Posterior cingulate gyrus (tissue), 11 donors: ENCODE measurements at regions not wholly inside any gene's neighbourhood (a gene's known extent, or its start where the extent isn't known, plus 50 kb on each side); places are given as distances from the start of the nearest gene placed in this dataset.

ENCODE experiments used
- DNase-seq, 10 donors: peaks; one replicate each; pipeline versions ENCODE4 v3.0.0 to v3.0.0-alpha.2; 2020 to 2021; ENCODE audit warnings: mixed read lengths in 3 of 10
- intact Hi-C: fragments of 100-400 bp; cut with DNase I; formaldehyde crosslinking; loops from one replicate; pipeline ENCODE4 v1.15.1; 2023

- DNase-seq, result no peak
- intact Hi-C loops, result no loop called here
Measured at GRCh38 chr3:193843474-193844301, 250.7 kb downstream of the OPA1 start.

GRCh38 chr3:193844472-193844871, 251.5 kb downstream of the OPA1 start:
- intact Hi-C loops, result no loop called here
- no peak for DNase-seq

- intact Hi-C loops, result no loop called here
- DNase-seq, result no peak
Measured at GRCh38 chr3:193845144-193845543, 252.1 kb downstream of the OPA1 start.

GRCh38 chr3:193846569-193846968, 253.6 kb downstream of the OPA1 start:
- intact Hi-C loops, result no loop called here

GRCh38 chr3:193847402-193847801, 254.4 kb downstream of the OPA1 start:
- DNase-seq, result no peak
- intact Hi-C loops, result no loop called here

More at GRCh38 chr3:193846569-193846968, 253.6 kb downstream of the OPA1 start:
- DNase-seq, result no peak

GRCh38 chr3:193848547-193848946, 255.5 kb downstream of the OPA1 start:
- no peak for DNase-seq
- intact Hi-C loops, result no loop called here

GRCh38 chr3:193850084-193850619, 257.1 kb downstream of the OPA1 start:
- no peak for DNase-seq
- intact Hi-C loops, result no loop called here

GRCh38 chr3:193851428-193851847, 258.4 kb downstream of the OPA1 start:
- intact Hi-C loops, result no loop called here
- no peak for DNase-seq

GRCh38 chr3:193851941-193852674, 259.1 kb downstream of the OPA1 start:
- peak in 2 of 10 donors; percentile 20 to 87 for DNase-seq
- intact Hi-C loops, result no loop called here

GRCh38 chr3:193852901-193853300, 259.9 kb downstream of the OPA1 start:
- no peak for DNase-seq

GRCh38 chr3:193853511-193854219, 260.7 kb downstream of the OPA1 start:
- DNase-seq, result no peak
- intact Hi-C loops, result no loop called here

More at GRCh38 chr3:193852901-193853300, 259.9 kb downstream of the OPA1 start:
- intact Hi-C loops, result no loop called here

- intact Hi-C loops, result no loop called here
- no peak for DNase-seq
Measured at GRCh38 chr3:193857996-193858395, 265.0 kb downstream of the OPA1 start.

GRCh38 chr3:193859195-193859594, 266.2 kb downstream of the OPA1 start:
- DNase-seq, result no peak
- intact Hi-C loops, result no loop called here

GRCh38 chr3:193861012-193861411, 268.0 kb downstream of the OPA1 start:
- DNase-seq, result no peak
- intact Hi-C loops, result no loop called here

- intact Hi-C loops, result no loop called here
- no peak for DNase-seq
Measured at GRCh38 chr3:193862843-193863242, 269.8 kb downstream of the OPA1 start.

GRCh38 chr3:193863657-193864357, 270.8 kb downstream of the OPA1 start:
- intact Hi-C loops, result no loop called here
- no peak for DNase-seq

GRCh38 chr3:193865339-193865738, 270.6 kb upstream of the HES1 start:
- no peak for DNase-seq
- intact Hi-C loops, result no loop called here

- intact Hi-C loops, result no loop called here
- DNase-seq, result no peak
Measured at GRCh38 chr3:193865896-193866480, 270.0 kb upstream of the HES1 start.

GRCh38 chr3:193868590-193868989, 267.4 kb upstream of the HES1 start:
- intact Hi-C loops, result no loop called here
- no peak for DNase-seq
